ENCODE measurements at regions not wholly inside any gene's neighbourhood (a gene's known extent, or its start where the extent isn't known, plus 50 kb on each side); places are given as distances from the start of the nearest gene placed in this dataset.

DNA sequence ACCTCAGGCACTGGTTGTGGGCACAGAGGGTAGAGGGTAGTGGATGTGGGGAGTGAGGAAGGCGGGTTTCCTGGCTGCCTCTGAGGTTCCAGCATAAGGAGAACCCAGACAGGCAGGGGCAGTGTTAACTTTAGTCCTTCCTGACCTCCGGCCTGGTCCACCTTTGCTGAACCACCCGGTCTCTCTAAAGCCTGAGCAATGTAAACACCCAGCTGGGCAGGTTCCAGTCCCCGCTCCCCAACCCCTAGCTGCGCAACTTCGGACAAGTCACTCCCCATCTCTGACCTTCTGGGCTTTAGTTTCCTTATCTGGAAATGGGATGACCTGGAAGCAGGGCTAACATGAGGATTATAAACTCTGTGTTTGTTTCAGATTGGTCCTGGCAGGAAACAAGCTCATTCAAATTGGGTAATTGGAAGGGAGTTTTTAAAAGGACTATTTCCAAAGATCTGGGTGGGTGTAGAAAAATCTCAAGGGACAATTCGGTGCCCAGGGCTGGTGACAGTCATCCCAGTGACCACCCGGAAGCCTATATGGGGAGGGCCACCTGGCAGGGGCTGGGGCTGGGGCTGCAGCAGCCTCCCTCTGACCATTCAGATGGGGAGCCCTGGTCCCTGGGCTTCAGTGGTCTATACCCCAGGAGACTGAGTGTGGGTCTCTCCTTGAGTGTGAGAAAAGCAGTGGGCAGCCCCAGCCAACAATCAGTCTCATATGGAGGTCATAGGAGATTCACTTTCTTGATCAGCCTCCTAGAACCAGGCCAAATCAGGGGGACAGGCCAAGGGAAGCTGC, 108.3 kb upstream of the SYT13 start:
- TF ChIP-seq, protein P1, sequence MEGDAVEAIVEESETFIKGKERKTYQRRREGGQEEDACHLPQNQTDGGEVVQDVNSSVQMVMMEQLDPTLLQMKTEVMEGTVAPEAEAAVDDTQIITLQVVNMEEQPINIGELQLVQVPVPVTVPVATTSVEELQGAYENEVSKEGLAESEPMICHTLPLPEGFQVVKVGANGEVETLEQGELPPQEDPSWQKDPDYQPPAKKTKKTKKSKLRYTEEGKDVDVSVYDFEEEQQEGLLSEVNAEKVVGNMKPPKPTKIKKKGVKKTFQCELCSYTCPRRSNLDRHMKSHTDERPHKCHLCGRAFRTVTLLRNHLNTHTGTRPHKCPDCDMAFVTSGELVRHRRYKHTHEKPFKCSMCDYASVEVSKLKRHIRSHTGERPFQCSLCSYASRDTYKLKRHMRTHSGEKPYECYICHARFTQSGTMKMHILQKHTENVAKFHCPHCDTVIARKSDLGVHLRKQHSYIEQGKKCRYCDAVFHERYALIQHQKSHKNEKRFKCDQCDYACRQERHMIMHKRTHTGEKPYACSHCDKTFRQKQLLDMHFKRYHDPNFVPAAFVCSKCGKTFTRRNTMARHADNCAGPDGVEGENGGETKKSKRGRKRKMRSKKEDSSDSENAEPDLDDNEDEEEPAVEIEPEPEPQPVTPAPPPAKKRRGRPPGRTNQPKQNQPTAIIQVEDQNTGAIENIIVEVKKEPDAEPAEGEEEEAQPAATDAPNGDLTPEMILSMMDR (IDR thresholded peaks at IDR 0.05): no peak
- no peak for TF ChIP-seq POLR2A (IDR thresholded peaks at IDR 0.05)

All from uterus (tissue), 2 donors.